Transverse colon (tissue), 4 donors: ENCODE measurements at regions not wholly inside any gene's neighbourhood (a gene's known extent, or its start where the extent isn't known, plus 50 kb on each side); places are given as distances from the start of the nearest gene placed in this dataset.

Experiments
- DNase-seq: peaks from one replicate; pipeline ENCODE4 v3.0.0-alpha.2; 2019
- H3K27ac ChIP-seq, 4 donors: fragments of 200-600 bp; sonication (generic); 2 replicates each; pipeline ENCODE4 v1.5.1; 2016 to 2018; ENCODE audit warnings: inconsistent platforms in 4 of 4
- H3K27me3 ChIP-seq: fragments of 200-600 bp; sonication (generic); 2 replicates; pipeline ENCODE4 v1.5.1; 2017; ENCODE audit warnings: inconsistent platforms
- H3K36me3 ChIP-seq, 4 donors: fragments of 200-600 bp; sonication (generic); 2 replicates each; pipeline ENCODE4 v1.5.1; 2017 to 2019; ENCODE audit warnings: inconsistent platforms in 4 of 4
- H3K4me1 ChIP-seq, 4 donors: fragments of 200-600 bp; sonication (generic); 2 replicates each; pipeline ENCODE4 v1.5.1; 2017 to 2020; ENCODE audit warnings: inconsistent platforms in 4 of 4
- H3K4me3 ChIP-seq, 4 donors: fragments of 200-600 bp; sonication (generic); 1 replicate in 1 of 4; 2 replicates in 3 of 4; pipeline versions ENCODE4 v1.5.1 to v1.6.1; 2017 to 2019; ENCODE audit warnings: inconsistent platforms in 4 of 4
- H3K9me3 ChIP-seq, 2 donors: fragments of 200-600 bp; sonication (generic); 2 replicates each; pipeline ENCODE4 v1.5.1; 2017 to 2019; ENCODE audit warnings: inconsistent platforms in 2 of 2
- EP300 ChIP-seq: sonication (generic); formaldehyde crosslinking; IDR thresholded peaks from one replicate; pipeline ENCODE4 v1.6.1; 2017; ENCODE audit warnings: antibody characterized with exemption, low read depth
- POLR2A ChIP-seq: fragments of 450-650 bp; IDR thresholded peaks from one replicate; pipeline ENCODE4 v1.6.1; 2016; ENCODE audit warnings: antibody characterized with exemption, mild to moderate bottlenecking, moderate library complexity
- POLR2AphosphoS5 ChIP-seq, 3 donors: sonication (generic); formaldehyde crosslinking; IDR thresholded peaks; one replicate each; pipeline ENCODE4 v1.6.1; 2016; ENCODE audit warnings: antibody characterized with exemption in 3 of 3
- WGBS, 2 donors: methylation state at CpG; one replicate each; pipeline ENCODE4 v1.1.5; 2018; ENCODE audit warnings: low coverage in 1 of 2; 5-methylcytosine and 5-hydroxymethylcytosine counted together
- in situ Hi-C, 4 donors: fragments of 200-750 bp; cut with MboI; loops; one replicate each; pipeline versions ENCODE4 v1.15.0 to v1.15.1; 2017; ENCODE audit warnings: low sequenced_read_pairs in 3 of 4, low pct_ligation_motif_present in 1 of 4, low pct_unique_long_range_greater_than_20kb in 1 of 4
- intact Hi-C: fragments of 100-400 bp; cut with DNase I; formaldehyde crosslinking; loops from one replicate; pipeline ENCODE4 v1.15.1; 2023; ENCODE audit warnings: low total_unique reads
- TF ChIP-seq, protein P1 (sequence below), 5 experiments: fragments of 200-600 bp in 3 of 5; fragments of 450-650 bp in 2 of 5; sonication (generic) in 3 of 5; IDR thresholded peaks; 1 replicate in 2 of 5; 2 replicates in 3 of 5; pipeline ENCODE4 v1.5.1; 2016 to 2017; ENCODE audit warnings: antibody characterized with exemption in 5 of 5, inconsistent platforms in 3 of 5, mild to moderate bottlenecking in 2 of 5, moderate library complexity in 1 of 5

- Histone ChIP-seq H3K4me3 (no peak overlapping the region), H3K27ac (no peak overlapping the region), H3K9me3 (no peaks in the 10 kb centered on the region), H3K36me3 (no peaks in the 10 kb centered on the region), H3K4me1 (no peaks in the 10 kb centered on the region), H3K27me3 (no peaks in the 10 kb centered on the region)
- intact Hi-C loops (no loop called here), in situ Hi-C loops (no loop called here)
- DNase-seq = no peak
- TF ChIP-seq POLR2AphosphoS5 (IDR thresholded peaks at IDR 0.05) (no peak), EP300 (no peak), POLR2A (no peak)
- TF ChIP-seq, protein P1, sequence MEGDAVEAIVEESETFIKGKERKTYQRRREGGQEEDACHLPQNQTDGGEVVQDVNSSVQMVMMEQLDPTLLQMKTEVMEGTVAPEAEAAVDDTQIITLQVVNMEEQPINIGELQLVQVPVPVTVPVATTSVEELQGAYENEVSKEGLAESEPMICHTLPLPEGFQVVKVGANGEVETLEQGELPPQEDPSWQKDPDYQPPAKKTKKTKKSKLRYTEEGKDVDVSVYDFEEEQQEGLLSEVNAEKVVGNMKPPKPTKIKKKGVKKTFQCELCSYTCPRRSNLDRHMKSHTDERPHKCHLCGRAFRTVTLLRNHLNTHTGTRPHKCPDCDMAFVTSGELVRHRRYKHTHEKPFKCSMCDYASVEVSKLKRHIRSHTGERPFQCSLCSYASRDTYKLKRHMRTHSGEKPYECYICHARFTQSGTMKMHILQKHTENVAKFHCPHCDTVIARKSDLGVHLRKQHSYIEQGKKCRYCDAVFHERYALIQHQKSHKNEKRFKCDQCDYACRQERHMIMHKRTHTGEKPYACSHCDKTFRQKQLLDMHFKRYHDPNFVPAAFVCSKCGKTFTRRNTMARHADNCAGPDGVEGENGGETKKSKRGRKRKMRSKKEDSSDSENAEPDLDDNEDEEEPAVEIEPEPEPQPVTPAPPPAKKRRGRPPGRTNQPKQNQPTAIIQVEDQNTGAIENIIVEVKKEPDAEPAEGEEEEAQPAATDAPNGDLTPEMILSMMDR (IDR thresholded peaks at IDR 0.05) = no peak
- WGBS, 2 donors = 96% methylated on average over 3 of the region's 3 CpGs; no CpG with 5 or more reads in 1 of the 2 donors
Observed at GRCh38 chr3:59306436-59306835, 256.6 kb upstream of the CFAP20DC start.

GRCh38 chr3:59304296-59304695, 254.5 kb upstream of the CFAP20DC start:
- no peaks in the 10 kb centered on the region for H3K9me3 ChIP-seq
- TF ChIP-seq EP300 = no peak
- TF ChIP-seq POLR2AphosphoS5 (IDR thresholded peaks at IDR 0.05) = no peak
- TF ChIP-seq, protein P1 (IDR thresholded peaks at IDR 0.05) = no peak
- TF ChIP-seq POLR2A = no peak
- in situ Hi-C loops (no loop called here), intact Hi-C loops (no loop called here)
- H3K36me3 ChIP-seq = no peaks in the 10 kb centered on the region
- WGBS, 2 donors = 63 to 82% methylated on average over 3 of the region's 3 CpGs
- H3K4me1 ChIP-seq = no peaks in the 10 kb centered on the region
- no peaks in the 10 kb centered on the region for H3K27me3 ChIP-seq
- no peak overlapping the region for H3K4me3 ChIP-seq
- no peak for DNase-seq
- no peak overlapping the region for H3K27ac ChIP-seq

- WGBS, 2 donors = 65 to 88% methylated on average over 3 to 4 of the region's 4 CpGs
- intact Hi-C loops (no loop called here), in situ Hi-C loops (no loop called here)
- Histone ChIP-seq H3K36me3 (no peaks in the 10 kb centered on the region), H3K27ac (no peak overlapping the region), H3K4me3 (no peak overlapping the region), H3K9me3 (no peaks in the 10 kb centered on the region), H3K27me3 (no peaks in the 10 kb centered on the region), H3K4me1 (no peaks in the 10 kb centered on the region)
- no peak for TF ChIP-seq EP300
- no peak for TF ChIP-seq POLR2AphosphoS5 (IDR thresholded peaks at IDR 0.05)
- TF ChIP-seq POLR2A = no peak
- TF ChIP-seq, protein P1 (IDR thresholded peaks at IDR 0.05) = no peak
- DNase-seq = no peak
Observed at GRCh38 chr3:59303452-59303851, 253.6 kb upstream of the CFAP20DC start.

- no peak for DNase-seq
- intact Hi-C loops (no loop called here), in situ Hi-C loops (no loop called here)
- Histone ChIP-seq H3K27me3 (no peaks in the 10 kb centered on the region), H3K9me3 (no peaks in the 10 kb centered on the region), H3K4me1 (no peaks in the 10 kb centered on the region), H3K4me3 (no peak overlapping the region), H3K27ac (no peak overlapping the region), H3K36me3 (no peaks in the 10 kb centered on the region)
- TF ChIP-seq POLR2A = no peak
- no peak for TF ChIP-seq POLR2AphosphoS5 (IDR thresholded peaks at IDR 0.05)
- TF ChIP-seq, protein P1 (IDR thresholded peaks at IDR 0.05) = no peak
- no peak for TF ChIP-seq EP300
- 87 to 94% methylated on average over 3 to 5 of the region's 5 CpGs for WGBS, 2 donors
Observed at GRCh38 chr3:59302442-59302841, 252.6 kb upstream of the CFAP20DC start.
